Mucosa of gallbladder (tissue), 1 donor: ENCODE measurements at regions not wholly inside any gene's neighbourhood (a gene's known extent, or its start where the extent isn't known, plus 50 kb on each side); places are given as distances from the start of the nearest gene placed in this dataset.
"Not testable (repeated sequence)": the region's sequence is repeated elsewhere in the genome, so short reads cannot be mapped to it uniquely, and the experiment has no call there.

Experiments used
- DNase-seq: peaks from one replicate; pipeline ENCODE4 v3.0.0-alpha.2; 2020; ENCODE audit warnings: low spot score
- donor health status: DM: no; HTN: no; CAD: no.

DNA sequence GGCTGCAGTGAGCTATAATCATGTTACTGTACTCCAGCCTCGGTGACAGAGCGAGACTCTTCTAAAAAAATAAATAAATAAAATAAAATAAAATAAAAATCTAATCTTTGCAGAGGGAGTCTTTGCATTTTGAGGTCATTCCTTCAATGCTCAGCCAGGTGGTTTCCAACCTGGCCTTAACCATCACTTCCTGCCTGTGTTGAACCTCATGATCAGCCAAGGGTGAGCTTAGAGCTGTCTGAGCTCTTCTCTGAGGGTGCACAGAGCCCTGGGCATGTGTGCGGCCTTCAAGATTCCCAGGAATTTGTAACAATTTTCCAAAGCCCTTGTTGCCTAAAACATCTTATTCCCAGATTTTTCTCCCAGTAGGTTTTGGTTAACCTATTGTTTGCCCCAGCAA is 94.3 kb downstream of the KCNJ12 start:
- not testable (repeated sequence) for DNase-seq

DNA sequence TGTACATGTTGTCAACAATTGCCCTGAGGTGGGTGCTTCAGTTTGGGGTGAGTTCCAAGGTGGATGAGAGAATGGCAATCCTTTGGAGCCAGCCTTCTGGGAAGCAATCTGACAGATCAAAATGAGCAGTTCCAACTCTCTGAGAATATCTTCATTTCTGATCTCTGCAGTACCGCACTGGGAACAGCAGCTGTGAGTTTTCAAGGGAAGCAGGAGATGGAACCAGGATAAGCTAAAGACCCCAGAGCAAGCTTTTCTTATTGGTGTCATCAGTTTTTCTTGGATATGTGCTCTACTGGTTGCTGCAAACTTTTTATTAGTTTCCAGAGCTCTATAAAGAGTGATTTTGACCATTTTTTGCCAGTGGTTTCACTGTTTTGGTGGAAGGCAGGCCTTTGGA is 94.7 kb downstream of the KCNJ12 start:
- no peak for DNase-seq

DNA sequence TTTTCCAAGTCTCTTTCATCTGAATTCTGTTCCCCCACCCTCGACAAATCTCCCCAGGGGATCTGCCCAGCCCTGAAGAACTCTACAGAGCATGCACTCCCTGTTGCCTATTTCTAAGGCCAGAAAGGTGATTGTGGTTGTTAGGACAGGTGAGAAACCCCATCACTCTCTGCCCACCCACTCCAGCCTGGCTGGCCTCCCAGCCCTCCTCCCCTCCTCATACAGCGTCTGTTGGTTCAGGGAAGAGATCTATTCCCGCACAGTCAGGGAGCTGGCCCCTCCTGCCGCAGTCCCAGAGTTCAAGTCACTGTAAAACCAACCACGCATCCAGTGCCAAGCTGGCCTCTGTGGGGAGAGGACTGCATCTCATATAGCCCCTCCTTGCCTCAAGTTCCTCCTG is 98.7 kb downstream of the KCNJ12 start:
- no peak for DNase-seq

DNA sequence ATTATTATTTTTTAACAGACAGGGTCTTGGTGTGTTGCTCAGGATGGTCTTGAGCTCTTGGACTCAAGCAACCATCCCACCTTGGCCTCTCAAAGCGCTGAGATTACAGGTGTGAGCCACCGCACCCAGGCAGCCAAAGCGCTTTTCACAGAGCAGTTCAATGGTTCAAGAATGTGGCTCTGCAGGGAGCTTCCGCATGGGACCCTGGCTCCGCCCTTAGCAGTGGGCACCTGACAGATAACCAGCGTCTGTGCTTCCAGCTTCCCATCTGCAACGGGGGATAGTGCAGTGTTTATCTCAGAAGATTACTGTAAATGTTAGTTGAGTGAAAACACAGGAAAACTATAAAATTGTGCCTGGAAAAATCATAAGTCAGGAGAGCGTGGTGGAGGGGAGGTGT is 99.4 kb downstream of the KCNJ12 start:
- no peak for DNase-seq

DNA sequence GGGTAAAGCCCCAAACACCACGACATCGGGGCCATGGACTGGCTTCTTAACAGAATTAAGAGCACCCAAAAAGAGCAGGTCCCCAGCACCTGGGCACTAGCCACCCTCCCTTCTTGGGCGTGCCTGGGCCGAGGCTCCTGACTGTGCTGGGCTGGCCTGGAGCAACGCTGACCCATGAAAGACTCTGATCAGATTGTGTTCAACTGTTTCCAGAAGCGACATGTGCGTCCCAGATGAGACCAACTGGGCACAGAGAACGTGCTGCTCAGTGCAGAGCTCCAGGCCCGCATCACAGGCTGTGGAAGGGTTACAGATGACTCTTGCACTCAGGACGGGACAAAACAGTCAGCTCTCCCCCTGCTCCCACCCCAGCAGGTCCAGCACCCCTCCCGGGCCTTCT is 100.7 kb downstream of the KCNJ12 start:
- DNase-seq, result no peak

DNA sequence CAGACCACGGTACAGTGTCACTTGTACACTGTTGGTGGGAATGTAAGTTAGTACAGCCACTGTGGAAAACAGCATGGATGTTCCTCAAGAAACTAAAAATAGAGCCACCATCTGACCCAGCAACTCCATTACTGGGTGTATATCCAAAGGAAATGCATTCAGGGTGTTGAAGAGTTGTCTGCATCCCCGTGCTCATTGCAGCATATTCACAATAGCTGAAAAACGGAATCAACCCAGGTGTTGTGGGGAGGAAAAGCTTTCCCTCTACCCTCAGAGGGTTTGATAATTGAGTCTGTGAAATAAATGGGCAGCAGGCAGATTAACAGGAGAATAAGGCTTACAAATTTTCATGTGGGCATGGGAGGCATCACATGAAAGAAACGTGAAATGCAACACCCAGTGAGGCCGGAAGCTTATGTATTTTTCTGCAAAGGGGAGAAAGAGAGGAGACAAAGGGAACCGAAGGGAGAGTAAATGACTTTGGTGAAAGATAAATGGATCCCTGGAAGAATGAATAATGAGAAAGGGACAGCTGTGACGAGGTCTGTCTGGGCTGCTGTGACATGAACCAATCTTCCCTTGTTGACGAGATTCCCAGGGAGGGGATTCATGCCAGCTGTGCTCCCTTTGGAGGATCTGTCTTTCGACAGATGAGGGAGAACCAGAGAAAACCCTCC is 106.2 kb downstream of the KCNJ12 start:
- no peak for DNase-seq

DNA sequence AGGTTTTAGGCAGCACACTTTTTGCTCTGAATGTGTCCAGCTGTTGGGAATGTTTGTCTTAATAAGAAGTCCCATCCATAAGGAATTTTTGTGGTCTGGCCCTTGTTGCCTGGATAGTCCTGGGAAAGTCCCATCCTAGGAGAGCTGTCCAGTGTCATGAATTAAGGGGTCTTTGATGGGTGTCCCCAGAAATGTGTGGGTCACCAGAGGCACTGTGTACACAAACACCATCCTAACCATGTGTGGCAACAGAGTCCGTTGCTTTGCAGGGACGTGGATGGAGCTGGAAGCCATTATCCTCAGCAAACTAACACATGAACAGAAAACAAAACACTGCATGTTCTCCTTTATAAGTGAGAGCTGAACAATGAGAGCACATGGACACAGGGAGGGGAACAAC is 111.9 kb downstream of the KCNJ12 start:
- not testable (repeated sequence) for DNase-seq

DNA sequence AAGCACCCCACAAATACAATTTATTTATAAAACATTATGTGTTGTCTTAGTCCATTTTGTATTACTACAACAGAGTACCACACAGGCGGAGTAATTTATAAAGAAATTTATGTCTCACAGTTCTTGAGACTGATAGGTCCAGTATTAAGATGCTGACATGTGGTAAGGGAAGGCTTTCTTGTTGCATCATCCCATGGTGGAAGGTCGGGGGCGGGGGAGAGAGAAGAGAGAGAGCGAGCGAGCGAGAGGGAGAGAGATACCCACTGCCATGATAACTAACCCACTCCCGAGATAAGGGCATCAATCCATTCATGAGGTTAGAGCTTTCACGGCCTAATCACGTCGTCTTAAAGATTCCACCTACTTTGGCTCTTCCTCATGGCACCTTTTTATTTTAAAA is 117.8 kb downstream of the KCNJ12 start:
- DNase-seq, result no peak

DNA sequence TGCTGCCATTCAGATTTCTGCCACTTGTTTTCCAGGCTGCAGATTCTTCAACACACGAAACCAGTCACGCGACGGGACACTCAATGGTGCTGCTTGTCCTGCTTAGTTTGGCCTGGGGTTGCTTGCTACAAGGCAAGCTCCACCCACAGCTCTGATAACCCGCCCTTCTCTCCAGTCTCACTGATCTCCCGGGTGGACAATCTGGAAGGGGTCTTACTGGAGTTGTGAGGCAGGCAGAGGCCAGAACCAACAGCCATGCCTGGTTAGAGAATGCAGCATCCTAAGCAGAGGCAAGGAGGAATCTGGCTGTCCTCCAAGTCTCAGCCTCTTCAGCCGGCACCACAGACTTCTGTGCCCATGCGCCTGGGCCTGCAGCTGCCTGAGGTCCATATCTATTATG is 119.1 kb downstream of the KCNJ12 start:
- no peak for DNase-seq

DNA sequence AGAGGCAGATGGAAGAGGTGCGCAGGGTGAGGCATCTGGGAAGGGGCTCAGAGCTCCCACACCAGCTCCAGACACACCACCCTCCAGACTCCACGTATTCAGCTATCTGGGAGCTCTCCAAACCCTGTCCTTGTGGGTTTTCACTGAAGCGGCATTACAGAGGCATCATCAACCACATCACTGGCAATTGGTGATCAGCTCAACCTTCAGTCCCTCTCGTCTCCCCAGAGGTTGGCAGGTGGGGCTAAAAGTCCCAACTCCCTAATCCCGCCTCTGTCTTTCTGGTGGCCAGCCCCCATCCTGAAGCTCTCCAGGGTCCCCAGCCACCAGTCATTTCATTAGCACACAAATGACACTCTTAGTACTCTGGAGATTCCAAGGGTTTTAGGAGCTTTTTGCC is 123.9 kb downstream of the KCNJ12 start:
- DNase-seq, result no peak

DNA sequence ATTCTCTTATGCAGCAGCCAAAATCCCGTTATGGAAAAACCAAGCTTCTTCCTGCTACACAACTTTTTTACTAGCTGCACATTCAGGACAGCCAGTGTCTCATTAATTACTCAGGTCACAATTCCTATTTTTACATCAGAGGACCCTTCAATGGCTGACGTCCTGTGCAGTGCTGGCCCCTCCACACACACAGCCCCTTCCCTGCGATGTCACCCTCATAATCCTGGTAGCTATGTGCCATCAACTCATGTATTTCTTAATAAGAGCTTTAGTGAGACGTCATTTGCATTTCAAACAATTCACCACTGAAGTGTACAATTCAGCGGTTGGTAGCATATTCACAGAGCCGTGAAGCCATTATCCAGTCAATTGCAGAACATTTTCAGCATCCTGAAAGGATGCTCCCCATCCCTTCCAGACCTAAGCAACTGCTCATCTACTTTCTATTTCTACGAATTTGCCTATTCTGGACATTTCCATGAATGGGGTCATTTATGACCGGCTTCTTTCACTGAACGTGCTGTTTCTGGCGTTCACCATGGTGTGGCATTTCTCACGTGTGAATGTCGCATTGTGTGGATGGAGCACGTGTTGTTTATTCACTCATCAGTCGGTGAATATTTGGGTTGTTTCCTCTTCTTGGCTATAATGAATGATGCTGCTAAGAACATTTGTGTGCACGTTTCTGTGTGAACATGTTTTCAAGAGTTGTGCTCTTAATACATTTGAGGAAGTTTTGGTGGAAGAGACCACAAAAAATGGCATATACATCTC is 126.0 kb downstream of the KCNJ12 start:
- DNase-seq, result not testable (repeated sequence)

DNA sequence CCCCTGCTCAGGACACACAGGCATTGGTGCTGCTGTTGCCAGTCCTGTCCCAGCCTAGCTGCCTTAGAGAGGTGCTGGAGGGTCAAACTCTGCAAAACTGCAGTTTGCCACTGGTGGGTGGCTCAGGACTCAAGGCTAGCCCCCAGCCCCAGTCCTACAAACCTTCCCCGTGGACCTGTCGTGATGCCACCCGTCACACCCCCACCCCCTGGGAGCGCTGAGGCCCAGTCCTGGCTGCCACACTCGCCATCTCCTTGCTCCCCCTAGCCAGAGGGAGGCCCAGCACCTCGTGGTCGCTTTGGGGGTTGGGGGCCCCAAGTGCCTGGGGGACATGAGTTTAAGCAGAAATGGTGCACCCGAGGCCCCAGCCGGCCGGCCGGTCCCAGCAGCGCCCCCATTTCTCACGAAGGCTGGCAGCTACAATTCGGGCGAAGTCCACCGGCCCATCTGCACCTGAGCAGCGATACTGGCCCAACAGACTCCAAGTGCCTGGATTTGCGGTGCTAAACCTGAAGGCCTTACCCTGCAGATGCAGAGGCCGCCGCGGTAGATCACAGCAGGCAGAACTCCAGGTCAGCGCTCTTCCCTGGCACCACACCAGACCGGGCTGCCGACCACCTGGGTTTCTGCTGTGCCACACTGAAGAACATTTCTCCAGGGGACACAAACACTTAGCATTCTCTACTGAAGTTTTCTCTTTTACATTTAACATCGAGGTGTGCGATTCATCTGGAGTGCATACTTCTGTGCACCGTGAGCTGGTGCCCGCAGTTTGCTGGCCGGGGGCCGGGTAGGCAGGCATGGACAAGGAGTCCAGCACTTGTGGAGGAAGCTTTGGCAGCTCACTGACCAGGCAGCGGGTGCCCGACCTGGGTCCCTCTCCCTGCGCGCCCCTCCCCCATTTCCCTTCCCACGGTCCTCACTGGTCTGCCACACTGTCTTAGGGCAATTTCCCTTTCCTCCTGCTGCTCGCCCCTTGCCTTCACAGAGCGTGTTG is 130.0 kb downstream of the KCNJ12 start:
- DNase-seq, result no peak

DNA sequence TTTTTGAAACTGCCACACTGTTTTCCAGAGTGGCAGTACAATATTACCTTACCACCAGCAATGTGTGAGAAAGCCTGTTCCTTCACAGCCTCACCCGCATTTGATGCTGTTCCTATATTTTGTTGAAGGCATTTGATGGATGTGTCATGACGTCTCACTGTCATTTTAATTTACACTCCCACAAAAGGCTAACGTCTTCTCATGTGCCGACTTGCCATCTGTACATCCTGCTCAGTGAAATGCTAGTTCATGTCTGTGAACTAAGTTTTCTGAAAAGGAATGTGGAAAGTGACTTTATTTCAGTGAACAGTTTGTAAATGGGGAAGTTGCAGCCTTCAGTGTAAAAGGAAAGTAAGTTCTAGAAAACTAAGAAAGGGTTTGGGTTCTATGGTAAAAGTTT is 131.6 kb downstream of the KCNJ12 start:
- DNase-seq, result not testable (repeated sequence)

DNA sequence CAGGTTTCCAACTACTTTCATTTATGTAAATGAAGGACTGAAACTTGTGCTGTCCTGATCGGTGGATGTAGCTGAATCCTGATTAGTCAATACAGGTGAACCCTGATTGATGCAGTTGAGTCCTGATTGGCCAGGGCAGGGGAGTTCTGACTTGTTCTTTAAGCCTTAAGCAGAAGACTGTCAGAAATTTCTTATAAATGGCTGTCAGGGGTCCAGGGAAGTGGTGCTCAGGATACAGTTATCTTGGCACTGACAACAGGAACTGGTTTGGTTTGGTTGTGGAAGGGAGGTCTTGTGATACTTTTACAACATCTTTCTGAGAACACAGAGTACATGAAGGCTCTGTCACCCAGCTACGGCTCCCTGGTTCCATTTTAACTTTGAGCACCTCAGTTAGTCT is 132.1 kb downstream of the KCNJ12 start:
- no peak for DNase-seq

DNA sequence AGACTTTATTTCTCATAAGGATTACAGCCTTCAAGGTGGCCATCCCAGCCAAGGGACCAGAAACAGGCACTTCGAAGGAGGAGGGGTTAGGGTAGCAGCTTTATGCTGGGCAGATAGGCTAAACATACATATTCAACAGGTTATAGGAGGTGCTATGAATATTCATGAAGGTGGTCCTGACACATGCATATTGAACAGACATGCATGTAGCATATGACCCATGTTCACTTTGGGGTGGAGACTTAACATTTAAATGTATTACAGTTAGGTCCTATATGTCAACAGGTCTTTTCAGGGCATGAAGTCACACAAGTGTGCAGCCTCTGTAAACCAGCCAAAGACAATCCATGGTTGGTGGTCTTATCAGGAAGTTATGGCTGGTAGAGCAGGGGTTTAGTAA is 133.2 kb downstream of the KCNJ12 start:
- DNase-seq, result not testable (repeated sequence)

DNA sequence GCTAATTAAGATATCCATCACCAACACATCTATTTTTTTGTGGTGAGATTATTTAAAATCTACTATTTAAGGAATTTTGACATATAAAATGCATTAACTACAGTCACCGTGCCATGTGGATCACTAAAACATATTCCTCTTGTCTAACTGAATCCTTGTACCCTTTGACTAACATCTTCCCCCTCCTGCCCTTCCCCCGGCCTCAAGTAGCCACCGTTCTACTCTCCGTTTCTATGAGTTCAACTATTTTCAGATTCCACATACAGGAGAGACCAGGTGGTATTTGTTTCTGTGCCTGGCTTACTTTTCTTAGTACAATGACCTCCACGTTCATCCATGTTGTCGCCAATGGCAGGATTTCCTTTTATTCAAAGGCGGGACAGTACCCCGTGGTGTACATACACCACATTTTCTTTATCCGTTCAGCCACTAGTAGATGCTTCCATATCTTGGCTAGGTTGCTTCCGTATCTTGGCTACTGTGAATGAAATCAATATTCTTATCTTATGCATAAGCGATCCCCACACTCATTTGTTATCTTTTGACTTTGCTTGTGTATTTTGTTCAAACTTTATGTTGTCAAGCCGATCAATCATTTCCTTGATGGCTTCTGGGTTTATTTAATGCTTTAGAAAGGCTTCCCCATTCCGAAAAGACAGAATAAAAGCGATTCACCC is 134.7 kb downstream of the KCNJ12 start:
- DNase-seq, result no peak

DNA sequence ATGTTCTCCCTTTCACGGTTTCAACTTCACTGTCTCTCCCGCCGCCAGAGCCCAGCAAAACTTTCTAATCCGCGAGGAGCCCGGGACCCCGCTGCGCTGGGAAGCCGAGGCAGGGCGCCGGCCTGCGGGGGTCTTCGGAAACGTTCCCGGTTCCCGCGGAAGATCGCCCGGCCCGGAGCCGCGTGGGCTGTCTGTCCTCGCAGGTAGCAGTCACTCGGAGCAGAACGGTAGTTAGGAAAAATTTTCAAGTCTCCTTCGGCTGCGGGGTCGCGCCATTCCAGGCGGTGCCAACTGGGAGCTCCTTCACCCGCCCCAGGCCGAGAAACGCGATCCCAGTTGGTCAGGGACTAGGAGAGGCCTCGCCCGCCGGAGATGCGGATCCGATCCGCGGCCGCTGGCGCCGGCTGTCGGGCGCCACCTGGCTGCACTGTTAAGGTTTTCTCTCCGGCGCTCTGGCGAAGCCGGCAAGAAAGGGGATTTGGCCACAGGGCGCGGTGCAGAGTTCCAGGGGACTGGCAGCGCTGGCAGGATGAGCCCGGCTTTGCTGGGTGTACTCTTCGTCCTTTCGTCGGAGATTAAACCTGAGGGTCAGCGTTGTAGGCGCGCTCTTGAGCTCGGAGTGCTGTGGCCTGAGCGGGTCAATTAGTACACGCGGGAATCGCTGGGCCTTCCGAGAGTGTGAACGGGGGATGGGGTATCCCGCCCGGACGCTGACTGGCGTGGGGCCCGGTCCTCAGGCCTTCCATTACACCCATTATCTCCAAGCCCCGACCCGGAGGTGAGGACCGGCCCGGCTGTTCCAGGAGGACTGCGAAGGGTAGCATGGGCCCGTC is 135.4 kb downstream of the KCNJ12 start:
- DNase-seq, result peak; percentile 80

DNA sequence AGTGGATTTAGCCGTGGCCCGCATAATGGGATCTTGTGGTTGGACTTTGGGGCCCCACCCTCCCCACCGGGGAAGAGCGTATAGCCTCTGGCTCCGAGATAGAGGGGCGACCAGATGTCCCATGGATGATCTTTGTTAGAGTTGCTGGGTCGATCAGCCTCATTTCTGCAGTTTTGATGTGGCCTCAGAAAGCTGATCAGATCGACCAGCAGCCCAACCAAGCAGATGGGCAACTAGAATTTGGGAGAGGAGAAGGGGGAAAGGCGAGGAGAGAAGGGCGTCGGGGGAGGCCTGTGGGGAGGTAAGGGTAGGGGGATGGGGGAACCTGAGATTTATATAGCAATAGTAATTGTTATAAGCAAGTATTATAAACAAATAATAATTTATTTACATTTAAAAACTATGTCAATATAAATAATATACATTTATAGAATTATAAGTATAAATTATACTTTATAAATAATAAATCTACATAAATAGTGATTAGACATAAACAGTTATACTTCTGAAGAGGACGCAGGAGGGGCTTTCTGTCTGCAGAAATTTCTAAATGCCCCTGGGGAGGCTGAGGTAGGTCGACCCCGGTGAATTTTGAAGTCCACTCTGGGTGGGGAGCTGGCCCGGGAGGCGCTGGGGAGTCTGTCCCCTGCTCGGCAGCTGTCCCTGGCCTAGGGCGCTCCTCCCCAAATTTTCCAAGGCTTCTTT is 136.3 kb downstream of the KCNJ12 start:
- DNase-seq, result no peak

DNA sequence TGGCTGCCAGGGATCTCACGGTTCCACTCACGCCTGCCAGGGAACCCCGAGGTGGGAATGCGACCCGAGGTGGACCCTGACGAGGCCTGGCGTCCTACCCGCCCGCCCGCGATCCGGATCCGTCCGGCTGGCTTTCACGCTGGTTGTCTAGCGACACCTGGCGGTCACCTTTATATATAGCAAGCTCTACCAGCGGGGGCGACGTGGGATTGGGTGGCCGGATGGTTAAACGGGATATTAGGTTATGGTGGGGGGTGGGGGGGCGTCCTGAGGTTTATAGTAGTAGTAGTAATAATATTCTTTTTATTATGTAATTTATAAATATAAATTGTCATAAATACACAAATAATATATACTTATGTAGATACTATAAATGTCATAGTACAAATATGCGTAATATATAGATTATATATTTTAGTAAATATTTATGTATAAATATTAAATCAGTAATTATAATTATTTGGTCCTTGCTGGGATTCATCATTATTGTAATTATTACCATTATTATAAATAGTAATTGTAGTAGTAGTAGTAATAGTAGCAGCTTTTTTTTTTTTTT is 136.9 kb downstream of the KCNJ12 start:
- peak; percentile 72 for DNase-seq

DNA sequence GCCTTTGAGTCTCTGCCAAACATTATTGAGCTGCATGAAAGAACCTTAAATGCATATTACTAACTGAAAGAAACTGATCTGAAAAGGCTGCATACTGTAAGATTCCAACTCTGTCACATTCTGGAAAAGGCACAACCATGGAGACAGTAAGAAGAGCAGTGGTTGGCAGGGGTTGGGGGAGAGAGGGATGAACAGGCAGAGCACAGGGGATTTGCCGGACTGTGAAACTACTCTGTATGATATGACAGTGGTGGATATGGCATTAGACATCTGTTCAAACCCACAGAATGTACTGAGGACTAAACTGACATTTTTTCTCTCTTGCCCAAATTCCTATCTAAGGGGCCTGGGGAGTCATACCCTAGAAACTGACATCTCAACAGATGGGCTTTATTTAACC is 138.4 kb downstream of the KCNJ12 start:
- DNase-seq, result not testable (repeated sequence)
